GOT3 (cell line): ENCODE measurements at regions not wholly inside any gene's neighbourhood (a gene's known extent, or its start where the extent isn't known, plus 50 kb on each side); places are given as distances from the start of the nearest gene placed in this dataset.
"Not testable (repeated sequence)": the region's sequence is repeated elsewhere in the genome, so short reads cannot be mapped to it uniquely, and the experiment has no call there.

ENCODE experiments used
- DNase-seq: peaks from one replicate; lab custom pipeline; 2025; ENCODE audit warnings: mixed read lengths; lab: John Stamatoyannopoulos, UW

- no peak for DNase-seq
Observed at GRCh38 chr4:57184378-57185029, 74.3 kb upstream of the IGFBP7 start.

GRCh38 chr4:57182132-57182874, 72.1 kb upstream of the IGFBP7 start:
- DNase-seq: no peak

GRCh38 chr4:57173136-57173535, 63.0 kb upstream of the IGFBP7 start:
- not testable (repeated sequence) for DNase-seq

DNA sequence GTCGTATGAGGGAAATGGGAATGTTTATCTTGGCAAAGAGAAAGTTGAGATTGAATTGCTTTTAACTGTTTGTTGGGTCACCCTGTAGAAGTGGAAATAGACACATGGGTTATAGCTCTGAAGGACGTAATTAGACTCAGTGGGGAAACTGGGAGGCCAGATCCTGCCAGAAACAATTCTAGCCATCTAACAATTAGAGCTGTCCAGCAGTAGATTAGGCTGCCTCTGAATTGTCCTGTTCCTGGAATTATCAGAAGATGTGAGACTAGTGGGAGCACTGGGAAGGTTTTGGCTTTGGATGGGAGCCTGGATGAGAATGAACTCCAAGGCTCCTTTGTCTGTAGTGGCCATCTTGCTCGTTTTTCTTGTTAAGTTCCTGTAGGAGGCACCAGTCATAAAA, 61.9 kb upstream of the IGFBP7 start:
- DNase-seq: no peak

DNA sequence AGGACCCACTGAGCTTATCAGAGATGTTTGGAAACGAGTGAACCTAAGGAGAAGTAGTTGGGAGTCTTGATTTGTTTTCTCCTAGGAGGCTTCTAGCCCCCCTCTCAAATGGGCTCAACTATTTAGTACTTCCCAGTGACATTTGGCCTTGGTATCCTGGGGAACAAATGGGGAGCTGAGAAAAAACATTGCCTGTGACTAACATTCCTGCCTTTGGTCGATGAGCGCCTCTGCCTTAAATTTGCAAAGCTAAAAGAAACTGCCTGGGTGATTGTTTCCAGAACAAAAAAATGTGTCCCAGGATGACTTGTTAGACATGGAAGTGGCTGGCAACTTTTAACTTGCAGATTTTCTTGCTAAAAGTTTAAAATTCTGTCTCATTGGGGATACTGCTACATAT, 58.8 kb upstream of the IGFBP7 start:
- no peak for DNase-seq

DNA sequence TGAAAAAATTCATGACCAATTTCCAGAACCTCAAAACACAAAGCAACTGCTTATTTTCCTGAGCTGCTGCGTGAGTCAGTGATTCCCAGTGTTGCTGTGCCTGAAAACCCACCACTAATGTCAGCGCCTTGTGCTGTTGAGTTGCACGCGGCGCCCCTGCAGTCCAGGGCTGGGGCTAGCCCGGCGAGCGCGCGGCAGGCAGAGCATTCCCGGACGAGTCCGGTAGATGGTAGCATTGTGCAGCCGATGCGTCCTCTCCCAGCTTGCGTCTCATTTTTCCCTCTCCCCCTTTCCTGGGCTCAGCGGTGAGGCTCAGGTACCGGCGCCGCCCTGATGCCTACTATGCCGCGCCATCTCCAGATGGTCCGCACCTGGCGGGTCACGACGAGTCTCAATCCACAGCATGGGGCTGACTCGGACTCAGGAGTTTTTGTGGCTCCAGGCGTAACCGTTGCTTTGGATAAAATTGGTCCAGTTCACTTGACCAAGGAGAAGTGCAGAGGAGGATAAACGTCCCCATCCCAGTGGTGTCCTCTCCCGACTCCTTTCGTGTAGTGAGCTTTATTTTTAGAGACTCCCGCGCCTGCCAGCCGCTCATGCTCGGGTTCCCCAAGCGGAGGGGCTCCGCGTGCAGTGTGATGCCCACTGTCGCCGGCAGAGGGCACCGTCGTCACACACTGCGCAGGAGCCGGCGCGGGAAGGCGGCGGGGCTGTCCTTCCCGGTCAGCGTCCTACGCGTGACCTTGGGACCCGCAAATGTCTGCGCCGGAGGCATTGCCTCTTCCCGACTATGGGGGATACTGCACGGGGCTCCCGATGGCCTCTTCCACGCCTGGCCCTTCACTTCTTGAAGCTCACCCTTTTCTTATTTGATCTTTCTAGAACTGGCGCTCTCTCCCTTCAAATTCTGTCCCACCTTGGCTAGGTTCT, 53.6 kb upstream of the IGFBP7 start:
- peak; percentile 13 for DNase-seq

GRCh38 chr4:57162499-57163019, 52.4 kb upstream of the IGFBP7 start:
- DNase-seq: no peak
